GM19035 (cell line): ENCODE measurements at regions not wholly inside any gene's neighbourhood (a gene's known extent, or its start where the extent isn't known, plus 50 kb on each side); places are given as distances from the start of the nearest gene placed in this dataset.

Experiments used
- ATAC-seq: cut with Tn5 transposase; IDR thresholded peaks from one replicate; pipeline ENCODE4 v1.9.1; 2021; ENCODE audit not compliant: unreplicated experiment

- peak; percentile 74 for ATAC-seq
These were observed 99.6 kb upstream of the MGAT5 start for GRCh38 chr2:134154246-134154645.

- ATAC-seq = peak; percentile 62
These were observed 98.7 kb upstream of the MGAT5 start for GRCh38 chr2:134155134-134155533.

GRCh38 chr2:134158295-134158694, 95.6 kb upstream of the MGAT5 start:
- ATAC-seq = no peak

- no peak for ATAC-seq
These were observed 92.7 kb upstream of the MGAT5 start for GRCh38 chr2:134161170-134161547.

GRCh38 chr2:134163336-134163735, 90.5 kb upstream of the MGAT5 start:
- no peak for ATAC-seq

- no peak for ATAC-seq
These were observed 89.6 kb upstream of the MGAT5 start for GRCh38 chr2:134164306-134164705.

GRCh38 chr2:134167015-134167414, 86.9 kb upstream of the MGAT5 start:
- no peak for ATAC-seq

GRCh38 chr2:134169788-134170187, 84.1 kb upstream of the MGAT5 start:
- ATAC-seq = peak; percentile 70

- ATAC-seq = no peak
These were observed 83.6 kb upstream of the MGAT5 start for GRCh38 chr2:134170294-134170693.

- ATAC-seq = no peak
These were observed 83.2 kb upstream of the MGAT5 start for GRCh38 chr2:134170700-134171099.

- ATAC-seq = no peak
These were observed 80.4 kb upstream of the MGAT5 start for GRCh38 chr2:134173338-134174016.

GRCh38 chr2:134174711-134175110, 79.2 kb upstream of the MGAT5 start:
- no peak for ATAC-seq

GRCh38 chr2:134175834-134176233, 78.0 kb upstream of the MGAT5 start:
- no peak for ATAC-seq

GRCh38 chr2:134177351-134177931, 76.4 kb upstream of the MGAT5 start:
- no peak for ATAC-seq

GRCh38 chr2:134178138-134178877, 75.6 kb upstream of the MGAT5 start:
- ATAC-seq = no peak

- no peak for ATAC-seq
These were observed 72.7 kb upstream of the MGAT5 start for GRCh38 chr2:134181219-134181618.

- no peak for ATAC-seq
These were observed 70.2 kb upstream of the MGAT5 start for GRCh38 chr2:134183679-134184078.

- no peak for ATAC-seq
These were observed 68.2 kb upstream of the MGAT5 start for GRCh38 chr2:134185639-134186038.

- no peak for ATAC-seq
These were observed 64.7 kb upstream of the MGAT5 start for GRCh38 chr2:134189009-134189720.

GRCh38 chr2:134190062-134190806, 63.6 kb upstream of the MGAT5 start:
- no peak for ATAC-seq

- no peak for ATAC-seq
These were observed 63.1 kb upstream of the MGAT5 start for GRCh38 chr2:134190807-134191203.
